Peyer's patch (tissue), 4 donors: ENCODE measurements at regions not wholly inside any gene's neighbourhood (a gene's known extent, or its start where the extent isn't known, plus 50 kb on each side); places are given as distances from the start of the nearest gene placed in this dataset.

Source experiments
- CTCF ChIP-seq, 6 experiments: fragments of 450-650 bp in 4 of 6; fragments of 200-600 bp in 2 of 6; sonication (generic) in 1 of 6; IDR thresholded peaks; one replicate each; pipeline ENCODE4 v1.5.1; 2017 to 2019; ENCODE audit warnings: antibody characterized with exemption in 6 of 6, mild to moderate bottlenecking in 3 of 6, moderate library complexity in 1 of 6
- POLR2A ChIP-seq, 2 donors: fragments of 450-650 bp; IDR thresholded peaks; one replicate each; pipeline ENCODE4 v1.5.1; 2017; ENCODE audit warnings: antibody characterized with exemption in 2 of 2, mild to moderate bottlenecking in 2 of 2, moderate library complexity in 2 of 2

GRCh38 chr10:121653608-121654007 is 55.4 kb upstream of the FGFR2 start:
- TF ChIP-seq CTCF (IDR thresholded peaks at IDR 0.05) (no peak), POLR2A (IDR thresholded peaks at IDR 0.05) (no peak)
